H9 (cell line): ENCODE measurements at regions not wholly inside any gene's neighbourhood (a gene's known extent, or its start where the extent isn't known, plus 50 kb on each side); places are given as distances from the start of the nearest gene placed in this dataset.

Source experiments
- DNase-seq: peaks from one replicate; pipeline ENCODE4 v3.0.0-alpha.2; 2017
- H2AFZ ChIP-seq: one replicate; pipeline ENCODE4 v1.6.1; 2013; ENCODE audit warnings: mild to moderate bottlenecking, low read length, control low read depth, moderate library complexity
- H2AK5ac ChIP-seq: 2 replicates; pipeline ENCODE4 v1.6.1; 2013; ENCODE audit warnings: low read length, control low read depth, mixed read lengths; ENCODE audit not compliant: insufficient read length
- H2BK120ac ChIP-seq: one replicate; pipeline ENCODE4 v1.6.1; 2013; ENCODE audit warnings: low read depth, mild to moderate bottlenecking, low read length, control low read depth, inconsistent platforms; ENCODE audit not compliant: poor library complexity, severe bottlenecking
- H2BK12ac ChIP-seq: 2 replicates; pipeline ENCODE4 v1.6.1; 2013; ENCODE audit warnings: low read length, control low read depth, mixed read lengths, low read depth; ENCODE audit not compliant: insufficient read length
- H2BK15ac ChIP-seq: 2 replicates; pipeline ENCODE4 v1.6.1; 2013; ENCODE audit warnings: low read depth, low read length, control low read depth
- H2BK20ac ChIP-seq: one replicate; pipeline ENCODE4 v1.6.1; 2013; ENCODE audit warnings: low read depth, mild to moderate bottlenecking, low read length, control low read depth, inconsistent platforms; ENCODE audit not compliant: poor library complexity, severe bottlenecking
- H2BK5ac ChIP-seq: 2 replicates; pipeline ENCODE4 v1.6.1; 2013; ENCODE audit warnings: low read length, control low read depth, mixed read lengths; ENCODE audit not compliant: insufficient read length
- H3K14ac ChIP-seq: 2 replicates; pipeline ENCODE4 v1.6.1; 2013; ENCODE audit warnings: low read length, control low read depth; ENCODE audit not compliant: insufficient read depth
- H3K18ac ChIP-seq: 2 replicates; pipeline ENCODE4 v1.6.1; 2013; ENCODE audit warnings: low read depth, mild to moderate bottlenecking, mixed read lengths, low read length, control low read depth; ENCODE audit not compliant: insufficient read length
- H3K23ac ChIP-seq: 2 replicates; pipeline ENCODE4 v1.6.1; 2013; ENCODE audit warnings: low read length, control low read depth, mixed read lengths, low read depth; ENCODE audit not compliant: insufficient read length
- H3K23me2 ChIP-seq: 2 replicates; pipeline ENCODE4 v1.6.1; 2013; ENCODE audit warnings: low read depth, mild to moderate bottlenecking, mixed read lengths, low read length, control low read depth; ENCODE audit not compliant: insufficient read length, poor library complexity, severe bottlenecking
- H3K27ac ChIP-seq: 2 replicates; pipeline ENCODE4 v1.5.1; 2013; ENCODE audit warnings: low read length, control low read depth, mixed read lengths, low read depth; ENCODE audit not compliant: insufficient read length
- H3K27me3 ChIP-seq: 2 replicates; pipeline ENCODE4 v1.6.1; 2013; ENCODE audit warnings: low read length, control low read depth, inconsistent platforms; ENCODE audit not compliant: insufficient read depth
- H3K4ac ChIP-seq: 2 replicates; pipeline ENCODE4 v1.6.1; 2013; ENCODE audit warnings: low read depth, mild to moderate bottlenecking, control low read depth, inconsistent platforms, low read length, moderate library complexity
- H3K4me1 ChIP-seq: 2 replicates; pipeline ENCODE4 v1.6.1; 2013; ENCODE audit warnings: low read length, control low read depth, inconsistent platforms; ENCODE audit not compliant: insufficient read depth
- H3K4me2 ChIP-seq: 2 replicates; pipeline ENCODE4 v1.6.1; 2013; ENCODE audit warnings: low read length, control low read depth, mixed read lengths; ENCODE audit not compliant: insufficient read length, insufficient read depth
- H3K56ac ChIP-seq: 2 replicates; pipeline ENCODE4 v1.6.1; 2013; ENCODE audit warnings: low read depth, mild to moderate bottlenecking, mixed read lengths, low read length, control low read depth; ENCODE audit not compliant: insufficient read length
- H3K79me1 ChIP-seq: 2 replicates; pipeline ENCODE4 v1.6.1; 2013; ENCODE audit warnings: low read depth, mild to moderate bottlenecking, moderate library complexity, low read length, control low read depth, inconsistent platforms; ENCODE audit not compliant: insufficient read depth, poor library complexity, severe bottlenecking
- H3K79me2 ChIP-seq: 2 replicates; pipeline ENCODE4 v1.6.1; 2013; ENCODE audit warnings: low read length, control low read depth, inconsistent platforms; ENCODE audit not compliant: insufficient read depth
- H3K9ac ChIP-seq: 2 replicates; pipeline ENCODE4 v1.6.1; 2013; ENCODE audit warnings: low read length, control low read depth, mixed read lengths; ENCODE audit not compliant: insufficient read length; ENCODE audit errors: extremely low read depth
- H3K9me3 ChIP-seq: one replicate; pipeline ENCODE4 v1.6.1; 2013; ENCODE audit warnings: low read depth, low read length, inconsistent platforms; ENCODE audit not compliant: control insufficient read depth
- H3T11ph ChIP-seq: one replicate; pipeline ENCODE4 v1.6.1; 2013; ENCODE audit warnings: mild to moderate bottlenecking, low read length, control low read depth, inconsistent platforms
- H4K20me1 ChIP-seq: one replicate; pipeline ENCODE4 v1.6.1; 2013; ENCODE audit not compliant: control insufficient read depth, insufficient read length, insufficient read depth
- H4K5ac ChIP-seq: 2 replicates; pipeline ENCODE4 v1.6.1; 2013; ENCODE audit warnings: low read depth, mild to moderate bottlenecking, mixed read lengths, low read length, control low read depth; ENCODE audit not compliant: insufficient read length
- H4K8ac ChIP-seq: replicated peaks from 2 replicates; pipeline ENCODE4 v1.6.1; 2013; ENCODE audit warnings: low read length, control low read depth, mixed read lengths, low read depth; ENCODE audit not compliant: insufficient read length
- H4K91ac ChIP-seq: 2 replicates; pipeline ENCODE4 v1.6.1; 2013; ENCODE audit warnings: low read depth, mild to moderate bottlenecking, moderate library complexity, mixed read lengths, low read length, control low read depth; ENCODE audit not compliant: insufficient read length
- H3K27ac Mint-ChIP-seq, 3 experiments: 2 replicates in 2 of 3; 3 replicates in 1 of 3; pipeline ENCODE4 v1.8.0; 2020 to 2021; ENCODE audit warnings: mixed read lengths in 3 of 3, mild to moderate bottlenecking in 1 of 3, moderate library complexity in 1 of 3
- H3K27me3 Mint-ChIP-seq: 2 replicates; pipeline ENCODE4 v1.8.0; 2021; ENCODE audit warnings: low read depth, mild to moderate bottlenecking, moderate library complexity, mixed read lengths
- H3K36me3 Mint-ChIP-seq, 3 experiments: 2 replicates in 2 of 3; 3 replicates in 1 of 3; pipeline ENCODE4 v1.8.0; 2020 to 2021; ENCODE audit warnings: low read depth in 3 of 3, mixed read lengths in 3 of 3; ENCODE audit not compliant: insufficient read depth in 1 of 3
- H3K4me1 Mint-ChIP-seq, 2 experiments: 2 replicates each; pipeline ENCODE4 v1.8.0; 2020; ENCODE audit warnings: mixed read lengths in 2 of 2
- H3K4me3 Mint-ChIP-seq, 2 experiments: 2 replicates in 1 of 2; 3 replicates in 1 of 2; pipeline ENCODE4 v1.8.0; 2020 to 2021; ENCODE audit warnings: mild to moderate bottlenecking in 2 of 2, mixed read lengths in 2 of 2, moderate library complexity in 1 of 2
- H3K9me3 Mint-ChIP-seq, 2 experiments: 2 replicates in 1 of 2; 3 replicates in 1 of 2; pipeline ENCODE4 v1.8.0; 2020; ENCODE audit warnings: mild to moderate bottlenecking in 2 of 2, mixed read lengths in 2 of 2, moderate library complexity in 1 of 2
- CTCF ChIP-seq: fragments of 200-600 bp; sonication (generic); conservative IDR thresholded peaks from 3 replicates; pipeline ENCODE4 v1.8.0; 2021; ENCODE audit warnings: antibody characterized with exemption, mild to moderate bottlenecking
- WGBS: extraction: QIAGEN DNeasy Blood & Tissue Kit; methylation state at CpG from one replicate; pipeline ENCODE4 v1.1.7; 2013; ENCODE audit warnings: missing lambda C conversion rate, low lambda C conversion rate, mixed read lengths; ENCODE audit not compliant: insufficient read length; ENCODE audit errors: extremely low coverage; 5-methylcytosine and 5-hydroxymethylcytosine counted together

GRCh38 chr3:64898941-64899340, 211.1 kb upstream of the ADAMTS9 start:
- Histone ChIP-seq H2AK5ac (no peak overlapping the region), H2AFZ (no peak overlapping the region), H3K4me2 (no peak overlapping the region), H3K9ac (no peak overlapping the region), H3K23me2 (no peaks in the 10 kb centered on the region), H3T11ph (no peak overlapping the region), H4K8ac (no peak overlapping the region), H4K5ac (no peak overlapping the region), H2BK15ac (no peak overlapping the region), H3K14ac (no peak overlapping the region), H3K27ac (no peak overlapping the region), H3K79me2 (no peaks in the 10 kb centered on the region), H3K27me3 (no peaks in the 10 kb centered on the region), H2BK120ac (no peak overlapping the region), H2BK12ac (no peak overlapping the region), H3K9me3 (no peaks in the 10 kb centered on the region), H3K56ac (no peak overlapping the region), H3K4me1 (no peaks in the 10 kb centered on the region), H3K4ac (no peak overlapping the region), H2BK5ac (no peak overlapping the region), H4K91ac (no peak overlapping the region), H3K23ac (no peak overlapping the region), H4K20me1 (no peaks in the 10 kb centered on the region), H3K18ac (no peak overlapping the region), H3K79me1 (no peaks in the 10 kb centered on the region), H2BK20ac (no peak overlapping the region)
- no peaks in the 10 kb centered on the region for H3K9me3 Mint-ChIP-seq
- H3K4me1 Mint-ChIP-seq: peaks cover 20 to 34% of the 10 kb centered on the region in 2 experiments
- no peak for DNase-seq
- H3K36me3 Mint-ChIP-seq: no peaks in the 10 kb centered on the region
- no peaks in the 10 kb centered on the region for H3K27me3 Mint-ChIP-seq
- TF ChIP-seq CTCF: no peak
- WGBS: no CpG with 5 or more reads among the region's 1 CpG
- no peak overlapping the region for H3K27ac Mint-ChIP-seq
- no peak overlapping the region for H3K4me3 Mint-ChIP-seq
